ENCODE measurements at regions not wholly inside any gene's neighbourhood (a gene's known extent, or its start where the extent isn't known, plus 50 kb on each side); places are given as distances from the start of the nearest gene placed in this dataset.

- no peak for DNase-seq (ENCODE audit: insufficient read length, low spot score)
- no peak for FAIRE-seq
- TF ChIP-seq SPI1 (IDR thresholded peaks at IDR 0.05; ENCODE audit: low read depth, low read length) (no peak), POLR2A (IDR thresholded peaks at IDR 0.05; ENCODE audit: low read depth, low read length) (no peak), POU2F2 (IDR thresholded peaks at IDR 0.05; ENCODE audit: low read depth, low read length) (no peak), PAX5 (IDR thresholded peaks at IDR 0.05; ENCODE audit: insufficient read depth, low read length, severe bottlenecking) (no peak), TAF1 (IDR thresholded peaks at IDR 0.05; ENCODE audit: low read depth, low read length) (no peak), POLR2AphosphoS5 (IDR thresholded peaks at IDR 0.05; ENCODE audit: low read depth, low read length) (no peak)
Measured at GRCh38 chr7:118590107-118590506, 365.6 kb downstream of the ANKRD7 start.

- FAIRE-seq (no peak), DNase-seq (ENCODE audit: insufficient read length, low spot score) (no peak)
- TF ChIP-seq PAX5 (IDR thresholded peaks at IDR 0.05; ENCODE audit: insufficient read depth, low read length, severe bottlenecking) = no peak
- no peak for TF ChIP-seq TAF1 (IDR thresholded peaks at IDR 0.05; ENCODE audit: low read depth, low read length)
- TF ChIP-seq POLR2AphosphoS5 (IDR thresholded peaks at IDR 0.05; ENCODE audit: low read depth, low read length) = no peak
- no peak for TF ChIP-seq POLR2A (IDR thresholded peaks at IDR 0.05; ENCODE audit: low read depth, low read length)
- TF ChIP-seq SPI1 (IDR thresholded peaks at IDR 0.05; ENCODE audit: low read depth, low read length) = no peak
- no peak for TF ChIP-seq POU2F2 (IDR thresholded peaks at IDR 0.05; ENCODE audit: low read depth, low read length)
Measured at GRCh38 chr7:118602090-118602489, 377.6 kb downstream of the ANKRD7 start.

- DNase-seq (ENCODE audit: insufficient read length, low spot score) (no peak), FAIRE-seq (no peak)
- TF ChIP-seq TAF1 (IDR thresholded peaks at IDR 0.05; ENCODE audit: low read depth, low read length) = no peak
- no peak for TF ChIP-seq SPI1 (IDR thresholded peaks at IDR 0.05; ENCODE audit: low read depth, low read length)
- no peak for TF ChIP-seq POLR2A (IDR thresholded peaks at IDR 0.05; ENCODE audit: low read depth, low read length)
- TF ChIP-seq PAX5 (IDR thresholded peaks at IDR 0.05; ENCODE audit: insufficient read depth, low read length, severe bottlenecking) = no peak
- no peak for TF ChIP-seq POLR2AphosphoS5 (IDR thresholded peaks at IDR 0.05; ENCODE audit: low read depth, low read length)
Measured at GRCh38 chr7:118606602-118607001, 382.1 kb downstream of the ANKRD7 start.

GRCh38 chr7:118609207-118609606 is 384.7 kb downstream of the ANKRD7 start:
- DNase-seq (ENCODE audit: insufficient read length, low spot score) (no peak), FAIRE-seq (no peak)
- TF ChIP-seq POU2F2 (IDR thresholded peaks at IDR 0.05; ENCODE audit: low read depth, low read length) (no peak), SPI1 (IDR thresholded peaks at IDR 0.05; ENCODE audit: low read depth, low read length) (no peak), PAX5 (IDR thresholded peaks at IDR 0.05; ENCODE audit: insufficient read depth, low read length, severe bottlenecking) (no peak), POLR2A (IDR thresholded peaks at IDR 0.05; ENCODE audit: low read depth, low read length) (no peak), TAF1 (IDR thresholded peaks at IDR 0.05; ENCODE audit: low read depth, low read length) (no peak), POLR2AphosphoS5 (IDR thresholded peaks at IDR 0.05; ENCODE audit: low read depth, low read length) (no peak)

- TF ChIP-seq SPI1 (IDR thresholded peaks at IDR 0.05; ENCODE audit: low read depth, low read length) = no peak
- TF ChIP-seq TAF1 (IDR thresholded peaks at IDR 0.05; ENCODE audit: low read depth, low read length) = no peak
- no peak for TF ChIP-seq PAX5 (IDR thresholded peaks at IDR 0.05; ENCODE audit: insufficient read depth, low read length, severe bottlenecking)
- no peak for TF ChIP-seq POLR2AphosphoS5 (IDR thresholded peaks at IDR 0.05; ENCODE audit: low read depth, low read length)
- TF ChIP-seq POLR2A (IDR thresholded peaks at IDR 0.05; ENCODE audit: low read depth, low read length) = no peak
- TF ChIP-seq POU2F2 (IDR thresholded peaks at IDR 0.05; ENCODE audit: low read depth, low read length) = no peak
- FAIRE-seq = no peak
Measured at GRCh38 chr7:118615681-118616080, 391.2 kb downstream of the ANKRD7 start.

GRCh38 chr7:118621810-118622360 is 397.4 kb downstream of the ANKRD7 start:
- FAIRE-seq = no peak
- no peak for DNase-seq (ENCODE audit: insufficient read length, low spot score)
- TF ChIP-seq SPI1 (IDR thresholded peaks at IDR 0.05; ENCODE audit: low read depth, low read length) (no peak), POU2F2 (IDR thresholded peaks at IDR 0.05; ENCODE audit: low read depth, low read length) (no peak)

More at GRCh38 chr7:118615681-118616080, 391.2 kb downstream of the ANKRD7 start:
- DNase-seq (ENCODE audit: insufficient read length, low spot score) = no peak

GRCh38 chr7:118626739-118627138 is 402.2 kb downstream of the ANKRD7 start:
- FAIRE-seq (no peak), DNase-seq (ENCODE audit: insufficient read length, low spot score) (no peak)
- TF ChIP-seq PAX5 (IDR thresholded peaks at IDR 0.05; ENCODE audit: insufficient read depth, low read length, severe bottlenecking) = no peak
- TF ChIP-seq POLR2A (IDR thresholded peaks at IDR 0.05; ENCODE audit: low read depth, low read length) = no peak
- TF ChIP-seq SPI1 (IDR thresholded peaks at IDR 0.05; ENCODE audit: low read depth, low read length) = no peak
- no peak for TF ChIP-seq TAF1 (IDR thresholded peaks at IDR 0.05; ENCODE audit: low read depth, low read length)
- TF ChIP-seq POU2F2 (IDR thresholded peaks at IDR 0.05; ENCODE audit: low read depth, low read length) = no peak
- no peak for TF ChIP-seq POLR2AphosphoS5 (IDR thresholded peaks at IDR 0.05; ENCODE audit: low read depth, low read length)

- no peak for TF ChIP-seq PAX5 (IDR thresholded peaks at IDR 0.05; ENCODE audit: insufficient read depth, low read length, severe bottlenecking)
- TF ChIP-seq TAF1 (IDR thresholded peaks at IDR 0.05; ENCODE audit: low read depth, low read length) = no peak
- TF ChIP-seq POLR2A (IDR thresholded peaks at IDR 0.05; ENCODE audit: low read depth, low read length) = no peak
- TF ChIP-seq POLR2AphosphoS5 (IDR thresholded peaks at IDR 0.05; ENCODE audit: low read depth, low read length) = no peak
- no peak for TF ChIP-seq POU2F2 (IDR thresholded peaks at IDR 0.05; ENCODE audit: low read depth, low read length)
- no peak for TF ChIP-seq SPI1 (IDR thresholded peaks at IDR 0.05; ENCODE audit: low read depth, low read length)
- DNase-seq (ENCODE audit: insufficient read length, low spot score) (no peak), FAIRE-seq (no peak)
Measured at GRCh38 chr7:118627467-118627866, 403.0 kb downstream of the ANKRD7 start.

- DNase-seq (ENCODE audit: insufficient read length, low spot score) (no peak), FAIRE-seq (no peak)
- TF ChIP-seq POLR2AphosphoS5 (IDR thresholded peaks at IDR 0.05; ENCODE audit: low read depth, low read length) (no peak), TAF1 (IDR thresholded peaks at IDR 0.05; ENCODE audit: low read depth, low read length) (no peak), SPI1 (IDR thresholded peaks at IDR 0.05; ENCODE audit: low read depth, low read length) (no peak), POU2F2 (IDR thresholded peaks at IDR 0.05; ENCODE audit: low read depth, low read length) (no peak), PAX5 (IDR thresholded peaks at IDR 0.05; ENCODE audit: insufficient read depth, low read length, severe bottlenecking) (no peak), POLR2A (IDR thresholded peaks at IDR 0.05; ENCODE audit: low read depth, low read length) (no peak)
Measured at GRCh38 chr7:118629898-118630438, 405.5 kb downstream of the ANKRD7 start.

GRCh38 chr7:118642396-118642795 is 417.9 kb downstream of the ANKRD7 start:
- TF ChIP-seq POLR2AphosphoS5 (IDR thresholded peaks at IDR 0.05; ENCODE audit: low read depth, low read length) = no peak
- TF ChIP-seq POLR2A (IDR thresholded peaks at IDR 0.05; ENCODE audit: low read depth, low read length) = no peak
- TF ChIP-seq SPI1 (IDR thresholded peaks at IDR 0.05; ENCODE audit: low read depth, low read length) = no peak
- no peak for TF ChIP-seq TAF1 (IDR thresholded peaks at IDR 0.05; ENCODE audit: low read depth, low read length)
- no peak for FAIRE-seq
- no peak for DNase-seq (ENCODE audit: insufficient read length, low spot score)
